LNCaP clone FGC (cell line): ENCODE measurements at regions not wholly inside any gene's neighbourhood (a gene's known extent, or its start where the extent isn't known, plus 50 kb on each side); places are given as distances from the start of the nearest gene placed in this dataset.

ENCODE experiments used
- DNase-seq: peaks from one replicate; pipeline ENCODE4 v3.0.0-alpha.2; 2011; ENCODE audit warnings: low read depth
- H3K4me3 ChIP-seq: 2 replicates; pipeline ENCODE4 v1.5.1; 2011; ENCODE audit warnings: mild to moderate bottlenecking, low read depth, low read length, control low read depth
- TF ChIP-seq, protein P1 (sequence below): IDR thresholded peaks from 2 replicates; pipeline ENCODE4 v1.5.1; 2012; ENCODE audit warnings: mild to moderate bottlenecking; ENCODE audit not compliant: control insufficient read depth, insufficient read depth; ENCODE audit errors: extremely low read depth

DNA sequence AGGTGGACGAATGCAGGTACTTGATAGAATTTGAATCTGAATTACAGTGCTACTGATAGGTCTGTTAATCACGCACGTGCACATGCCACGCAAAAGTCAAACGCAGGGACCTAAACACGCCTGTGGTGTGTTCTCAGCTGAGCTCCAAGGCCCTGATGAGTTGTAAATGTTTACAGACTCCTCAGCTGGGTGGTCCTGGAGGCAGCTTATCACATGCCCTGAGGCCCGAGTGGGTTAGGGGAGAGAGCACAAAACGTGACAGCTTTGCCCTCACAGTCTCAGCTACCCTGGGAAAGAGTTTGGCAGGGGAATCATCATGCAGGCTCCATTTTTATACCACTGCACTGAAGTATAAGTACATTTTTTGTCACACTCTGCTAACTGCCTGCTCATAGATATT lies 68.3 kb upstream of the FAM110C start:
- TF ChIP-seq, protein P1, sequence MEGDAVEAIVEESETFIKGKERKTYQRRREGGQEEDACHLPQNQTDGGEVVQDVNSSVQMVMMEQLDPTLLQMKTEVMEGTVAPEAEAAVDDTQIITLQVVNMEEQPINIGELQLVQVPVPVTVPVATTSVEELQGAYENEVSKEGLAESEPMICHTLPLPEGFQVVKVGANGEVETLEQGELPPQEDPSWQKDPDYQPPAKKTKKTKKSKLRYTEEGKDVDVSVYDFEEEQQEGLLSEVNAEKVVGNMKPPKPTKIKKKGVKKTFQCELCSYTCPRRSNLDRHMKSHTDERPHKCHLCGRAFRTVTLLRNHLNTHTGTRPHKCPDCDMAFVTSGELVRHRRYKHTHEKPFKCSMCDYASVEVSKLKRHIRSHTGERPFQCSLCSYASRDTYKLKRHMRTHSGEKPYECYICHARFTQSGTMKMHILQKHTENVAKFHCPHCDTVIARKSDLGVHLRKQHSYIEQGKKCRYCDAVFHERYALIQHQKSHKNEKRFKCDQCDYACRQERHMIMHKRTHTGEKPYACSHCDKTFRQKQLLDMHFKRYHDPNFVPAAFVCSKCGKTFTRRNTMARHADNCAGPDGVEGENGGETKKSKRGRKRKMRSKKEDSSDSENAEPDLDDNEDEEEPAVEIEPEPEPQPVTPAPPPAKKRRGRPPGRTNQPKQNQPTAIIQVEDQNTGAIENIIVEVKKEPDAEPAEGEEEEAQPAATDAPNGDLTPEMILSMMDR = no peak
- DNase-seq = no peak
- no peak overlapping the region for H3K4me3 ChIP-seq

DNA sequence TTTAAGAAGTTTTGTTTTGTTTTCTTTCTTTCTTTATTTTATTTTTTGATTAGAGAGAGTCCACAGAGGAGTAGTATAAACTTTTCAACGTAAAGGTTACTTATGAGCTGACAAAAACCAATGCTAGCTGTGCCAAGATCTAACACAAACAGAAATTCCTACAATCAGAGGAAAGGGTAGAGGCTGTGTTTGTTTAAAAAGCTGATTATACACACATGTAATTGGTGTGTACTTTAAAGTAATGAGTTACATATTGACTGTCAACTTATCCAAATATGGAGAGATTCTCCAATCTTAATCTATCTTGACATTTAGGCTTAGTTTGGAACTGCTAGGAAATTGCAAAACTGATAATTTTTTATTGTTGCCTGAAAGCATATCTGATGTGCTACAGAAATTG lies 63.7 kb upstream of the FAM110C start:
- no peak overlapping the region for H3K4me3 ChIP-seq
- peak; percentile 57 for DNase-seq
- TF ChIP-seq, protein P1 = no peak

DNA sequence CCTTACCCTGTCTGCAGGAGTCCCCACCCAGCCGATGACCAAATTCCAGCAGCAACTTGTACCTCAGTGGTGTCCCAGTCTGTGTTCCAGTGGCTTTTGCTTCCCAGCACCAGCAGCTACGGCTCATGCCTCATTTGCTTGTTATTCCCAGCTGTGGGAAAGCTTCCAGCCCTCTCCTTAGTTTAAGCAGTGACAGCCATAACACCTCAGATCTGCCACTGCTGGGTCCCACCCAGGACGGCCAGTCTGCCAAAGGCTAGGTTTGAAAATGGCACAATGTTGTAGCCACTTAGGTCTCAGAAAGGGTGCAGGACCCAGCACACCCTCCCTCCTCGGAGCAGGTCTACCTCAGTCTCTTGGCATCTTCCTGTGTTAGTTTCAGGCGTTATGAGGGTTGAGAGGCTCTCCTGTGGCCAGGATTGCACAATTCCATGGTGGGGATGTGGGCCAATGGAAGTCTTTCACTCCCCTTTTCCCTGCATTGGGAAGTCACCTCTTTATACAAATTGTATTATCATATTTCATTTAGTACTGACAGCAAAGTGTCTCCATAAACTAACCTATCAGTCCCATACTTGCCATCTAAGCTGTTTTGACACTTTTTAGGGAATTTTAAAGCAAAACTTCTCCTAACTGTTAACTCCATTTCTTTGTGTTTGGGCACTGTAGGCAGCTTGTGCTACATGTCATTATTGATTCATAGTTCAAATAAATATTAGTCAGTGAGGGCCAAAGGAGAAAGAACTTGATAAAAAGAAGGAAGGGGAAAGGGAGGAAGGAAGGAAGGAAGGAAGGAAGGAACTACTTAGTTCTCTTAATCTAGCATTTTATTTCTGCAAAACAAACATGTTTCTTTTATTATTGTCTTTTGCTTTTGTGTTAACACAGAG lies 62.9 kb upstream of the FAM110C start:
- no peak overlapping the region for H3K4me3 ChIP-seq
- DNase-seq = no peak
- TF ChIP-seq, protein P1 = no peak

DNA sequence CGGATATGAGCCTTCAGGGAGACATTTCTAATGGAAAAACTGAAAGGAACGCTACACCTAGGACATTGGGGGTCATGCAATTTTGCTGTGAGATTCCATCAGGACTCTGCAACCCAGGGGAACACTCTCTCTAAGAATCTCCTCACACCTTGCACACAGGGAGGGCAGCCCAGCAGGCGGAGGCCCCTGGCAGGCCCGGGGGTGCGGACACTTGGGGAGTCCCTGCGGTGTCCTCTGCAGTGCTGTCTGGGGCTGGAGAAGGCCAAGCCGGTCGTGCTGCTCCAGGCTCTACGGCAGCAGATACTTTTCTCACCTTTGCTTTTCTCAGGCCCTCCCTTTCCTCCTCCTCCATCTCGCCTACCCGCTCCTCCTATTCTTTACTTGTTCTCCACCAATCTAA lies 54.7 kb upstream of the FAM110C start:
- DNase-seq = no peak
- no peak overlapping the region for H3K4me3 ChIP-seq
- TF ChIP-seq, protein P1 = no peak
